Type B pancreatic cell (in vitro differentiated cells): ENCODE measurements at regions not wholly inside any gene's neighbourhood (a gene's known extent, or its start where the extent isn't known, plus 50 kb on each side); places are given as distances from the start of the nearest gene placed in this dataset.
A peak's percentile ranks its signal among the peaks of the same experiment; 100 is the strongest.

Experiments
- DNase-seq: peaks from one replicate; pipeline ENCODE4 v3.0.0; 2021; ENCODE audit warnings: mixed read lengths; ENCODE audit not compliant: unreplicated experiment; ENCODE audit errors: extremely low spot score
- H3K27ac Mint-ChIP-seq: 2 replicates; pipeline ENCODE4 v1.8.0; 2021; ENCODE audit warnings: mild to moderate bottlenecking, mixed read lengths
- H3K27me3 Mint-ChIP-seq: 2 replicates; pipeline ENCODE4 v1.8.0; 2021; ENCODE audit warnings: mixed read lengths
- H3K36me3 Mint-ChIP-seq: 2 replicates; pipeline ENCODE4 v1.8.0; 2021; ENCODE audit warnings: mixed read lengths
- H3K4me1 Mint-ChIP-seq: one replicate; pipeline ENCODE4 v1.8.0; 2021; ENCODE audit warnings: mixed read lengths; ENCODE audit not compliant: unreplicated experiment
- H3K4me3 Mint-ChIP-seq: 2 replicates; pipeline ENCODE4 v1.8.0; 2021; ENCODE audit warnings: mild to moderate bottlenecking, mixed read lengths
- H3K9me3 Mint-ChIP-seq: 2 replicates; pipeline ENCODE4 v1.8.0; 2021; ENCODE audit warnings: mixed read lengths
- CTCF ChIP-seq: fragments of 200-600 bp; sonication (generic); conservative IDR thresholded peaks from 2 replicates; pipeline ENCODE4 v1.5.0; 2021; ENCODE audit warnings: antibody characterized with exemption, mild to moderate bottlenecking

- Mint-ChIP-seq H3K4me1 (no peaks in the 10 kb centered on the region), H3K27me3 (no peaks in the 10 kb centered on the region), H3K36me3 (peaks cover 4% of the 10 kb centered on the region), H3K27ac (peak overlapping the region; percentile 94), H3K4me3 (peak overlapping the region; percentile 73), H3K9me3 (peaks cover 18% of the 10 kb centered on the region)
- no peak for TF ChIP-seq CTCF
- DNase-seq = no peak
Measured at GRCh38 chr10:4170181-4170580, 385.2 kb upstream of the KLF6 start.

- H3K36me3 Mint-ChIP-seq = peaks cover 4% of the 10 kb centered on the region
- no peak for TF ChIP-seq CTCF
- H3K27ac Mint-ChIP-seq = peak overlapping the region; percentile 94
- peaks cover 22% of the 10 kb centered on the region for H3K9me3 Mint-ChIP-seq
- H3K27me3 Mint-ChIP-seq = no peaks in the 10 kb centered on the region
- H3K4me1 Mint-ChIP-seq = no peaks in the 10 kb centered on the region
- no peak for DNase-seq
- no peak overlapping the region for H3K4me3 Mint-ChIP-seq
Measured at GRCh38 chr10:4169448-4169847, 384.4 kb upstream of the KLF6 start.

DNA sequence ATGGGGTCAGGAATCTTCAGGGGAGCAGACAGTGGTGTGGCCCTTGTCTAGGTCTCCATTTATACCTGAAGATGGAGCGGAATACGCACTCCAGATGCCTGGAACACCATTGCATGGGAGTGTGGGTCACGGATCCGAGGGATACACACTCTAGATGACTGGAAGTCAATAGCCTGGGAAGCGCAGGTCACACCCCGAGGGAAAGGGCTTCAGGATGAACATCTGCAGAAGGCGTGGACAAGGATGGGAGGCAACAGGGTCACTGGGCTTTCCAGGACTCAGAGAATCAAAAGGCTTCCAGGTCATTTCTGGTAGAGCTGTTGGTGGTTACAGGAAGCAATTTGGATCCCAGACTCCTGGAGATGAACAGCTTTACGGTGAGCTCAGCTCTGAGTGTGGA is 382.2 kb upstream of the KLF6 start:
- Mint-ChIP-seq H3K36me3 (peaks cover 4% of the 10 kb centered on the region), H3K4me1 (no peaks in the 10 kb centered on the region), H3K9me3 (peaks cover 16% of the 10 kb centered on the region), H3K27me3 (no peaks in the 10 kb centered on the region), H3K27ac (no peak overlapping the region), H3K4me3 (no peak overlapping the region)
- no peak for DNase-seq
- no peak for TF ChIP-seq CTCF

- H3K9me3 Mint-ChIP-seq = peaks cover 5% of the 10 kb centered on the region
- no peaks in the 10 kb centered on the region for H3K27me3 Mint-ChIP-seq
- DNase-seq = no peak
- H3K4me3 Mint-ChIP-seq = no peak overlapping the region
- no peak for TF ChIP-seq CTCF
- H3K4me1 Mint-ChIP-seq = no peaks in the 10 kb centered on the region
- no peaks in the 10 kb centered on the region for H3K36me3 Mint-ChIP-seq
- H3K27ac Mint-ChIP-seq = no peak overlapping the region
Measured at GRCh38 chr10:4162571-4163286, 377.7 kb upstream of the KLF6 start.

DNA sequence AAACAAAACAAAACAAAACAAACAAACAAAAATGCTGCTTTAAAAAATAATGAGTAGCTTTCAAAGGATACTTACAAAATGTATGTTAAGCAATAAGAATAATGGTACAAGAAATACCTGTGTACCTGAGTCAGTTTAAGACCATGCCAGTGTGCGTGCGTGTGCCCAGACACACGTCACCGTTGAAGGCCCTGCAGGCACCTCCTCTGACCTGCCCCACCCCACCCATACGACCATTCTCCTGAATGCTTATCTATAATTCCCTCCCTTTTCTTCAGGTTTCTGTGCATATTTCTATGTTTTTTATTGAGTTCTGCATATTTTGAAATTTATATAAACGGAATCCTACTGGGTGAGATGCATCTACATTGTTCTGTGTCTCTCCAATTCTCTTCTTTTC is 374.2 kb upstream of the KLF6 start:
- Mint-ChIP-seq H3K36me3 (no peaks in the 10 kb centered on the region), H3K9me3 (no peaks in the 10 kb centered on the region), H3K27me3 (no peaks in the 10 kb centered on the region), H3K27ac (no peak overlapping the region), H3K4me3 (no peak overlapping the region), H3K4me1 (peaks cover 2% of the 10 kb centered on the region)
- DNase-seq = no peak
- TF ChIP-seq CTCF = no peak
